ENCODE measurements at regions not wholly inside any gene's neighbourhood (a gene's known extent, or its start where the extent isn't known, plus 50 kb on each side); places are given as distances from the start of the nearest gene placed in this dataset.

- H3K9ac ChIP-seq: no peak overlapping the region
- H3K36me3 ChIP-seq: no peaks in the 10 kb centered on the region
- peaks cover 7% of the 10 kb centered on the region; the same call in 1 of the 2 replicates for H3K9me3 ChIP-seq
- no peaks in the 10 kb centered on the region for H3K27me3 ChIP-seq
- H3K4me1 ChIP-seq: no peaks in the 10 kb centered on the region
- no peaks in the 10 kb centered on the region for H4K20me1 ChIP-seq
- H3K27ac ChIP-seq: no peak overlapping the region
- no peak for TF ChIP-seq Cebpa-rat (IDR thresholded peaks at IDR 0.05)
- H3K4me2 ChIP-seq: no peak overlapping the region
- no peak overlapping the region for H3K4me3 ChIP-seq
Measured at GRCh38 chr7:136309407-136309806, 332.2 kb upstream of the MTPN start.

GRCh38 chr7:136308230-136308629 is 331.1 kb upstream of the MTPN start:
- H3K27ac ChIP-seq: no peak overlapping the region
- H3K9me3 ChIP-seq: peaks cover 7% of the 10 kb centered on the region; the same call in 1 of the 2 replicates
- no peak for TF ChIP-seq Cebpa-rat (IDR thresholded peaks at IDR 0.05)
- no peak overlapping the region for H3K4me2 ChIP-seq
- H3K36me3 ChIP-seq: no peaks in the 10 kb centered on the region
- H3K4me1 ChIP-seq: no peaks in the 10 kb centered on the region
- no peak overlapping the region for H3K9ac ChIP-seq
- no peaks in the 10 kb centered on the region for H3K27me3 ChIP-seq
- no peaks in the 10 kb centered on the region for H4K20me1 ChIP-seq
- no peak overlapping the region for H3K4me3 ChIP-seq

- H3K9ac ChIP-seq: no peak overlapping the region
Measured at GRCh38 chr7:136303162-136303561, 326.0 kb upstream of the MTPN start.

GRCh38 chr7:136302049-136302448 is 324.9 kb upstream of the MTPN start:
- H3K4me1 ChIP-seq: no peaks in the 10 kb centered on the region
- H3K27ac ChIP-seq: no peak overlapping the region
- H3K9ac ChIP-seq: no peak overlapping the region
- H3K4me3 ChIP-seq: no peak overlapping the region
- H3K9me3 ChIP-seq: no peaks in the 10 kb centered on the region
- H3K36me3 ChIP-seq: no peaks in the 10 kb centered on the region
- H3K4me2 ChIP-seq: no peak overlapping the region
- no peaks in the 10 kb centered on the region for H3K27me3 ChIP-seq
- TF ChIP-seq Cebpa-rat (IDR thresholded peaks at IDR 0.05): no peak
- H4K20me1 ChIP-seq: no peaks in the 10 kb centered on the region

More at GRCh38 chr7:136303162-136303561, 326.0 kb upstream of the MTPN start:
- no peaks in the 10 kb centered on the region for H3K4me1 ChIP-seq
- no peak overlapping the region for H3K4me3 ChIP-seq
- peaks cover 3% of the 10 kb centered on the region; the same call in 1 of the 2 replicates for H3K9me3 ChIP-seq
- no peaks in the 10 kb centered on the region for H4K20me1 ChIP-seq
- H3K27ac ChIP-seq: no peak overlapping the region
- no peak overlapping the region for H3K4me2 ChIP-seq
- H3K36me3 ChIP-seq: no peaks in the 10 kb centered on the region
- TF ChIP-seq Cebpa-rat (IDR thresholded peaks at IDR 0.05): no peak
- H3K27me3 ChIP-seq: no peaks in the 10 kb centered on the region

- H3K36me3 ChIP-seq: no peaks in the 10 kb centered on the region
- H3K9ac ChIP-seq: no peak overlapping the region
- no peak for TF ChIP-seq Cebpa-rat (IDR thresholded peaks at IDR 0.05)
- no peaks in the 10 kb centered on the region for H4K20me1 ChIP-seq
- no peaks in the 10 kb centered on the region for H3K4me1 ChIP-seq
- H3K9me3 ChIP-seq: no peaks in the 10 kb centered on the region
- no peak overlapping the region for H3K4me3 ChIP-seq
- H3K4me2 ChIP-seq: no peak overlapping the region
- no peak overlapping the region for H3K27ac ChIP-seq
- no peaks in the 10 kb centered on the region for H3K27me3 ChIP-seq
Measured at GRCh38 chr7:136294977-136295376, 317.8 kb upstream of the MTPN start.

GRCh38 chr7:136293841-136294391 is 316.8 kb upstream of the MTPN start:
- Histone ChIP-seq H3K4me2 (no peak overlapping the region), H3K27ac (no peak overlapping the region), H3K27me3 (no peaks in the 10 kb centered on the region), H3K36me3 (no peaks in the 10 kb centered on the region), H3K4me3 (no peak overlapping the region), H3K4me1 (no peaks in the 10 kb centered on the region), H3K9ac (no peak overlapping the region), H4K20me1 (no peaks in the 10 kb centered on the region), H3K9me3 (no peaks in the 10 kb centered on the region)
- no peak for TF ChIP-seq Cebpa-rat (IDR thresholded peaks at IDR 0.05)

- no peak overlapping the region for H3K9ac ChIP-seq
- H3K4me3 ChIP-seq: no peak overlapping the region
- H4K20me1 ChIP-seq: no peaks in the 10 kb centered on the region
- H3K4me2 ChIP-seq: no peak overlapping the region
- no peaks in the 10 kb centered on the region for H3K4me1 ChIP-seq
- H3K27me3 ChIP-seq: no peaks in the 10 kb centered on the region
- no peaks in the 10 kb centered on the region for H3K36me3 ChIP-seq
- no peak overlapping the region for H3K27ac ChIP-seq
- TF ChIP-seq Cebpa-rat (IDR thresholded peaks at IDR 0.05): no peak
- H3K9me3 ChIP-seq: no peaks in the 10 kb centered on the region
Measured at GRCh38 chr7:136293272-136293671, 316.1 kb upstream of the MTPN start.

- Histone ChIP-seq H3K9me3 (no peaks in the 10 kb centered on the region), H3K4me1 (no peaks in the 10 kb centered on the region), H3K36me3 (no peaks in the 10 kb centered on the region), H3K4me3 (no peak overlapping the region), H4K20me1 (no peaks in the 10 kb centered on the region), H3K4me2 (no peak overlapping the region), H3K27me3 (no peaks in the 10 kb centered on the region), H3K27ac (no peak overlapping the region), H3K9ac (no peak overlapping the region)
- TF ChIP-seq Cebpa-rat (IDR thresholded peaks at IDR 0.05): no peak
Measured at GRCh38 chr7:136292365-136292764, 315.2 kb upstream of the MTPN start.

GRCh38 chr7:136290351-136290750 is 313.2 kb upstream of the MTPN start:
- no peak overlapping the region for H3K27ac ChIP-seq
- H3K36me3 ChIP-seq: no peaks in the 10 kb centered on the region
- no peaks in the 10 kb centered on the region for H3K9me3 ChIP-seq
- no peak overlapping the region for H3K4me2 ChIP-seq
- no peak for TF ChIP-seq Cebpa-rat (IDR thresholded peaks at IDR 0.05)
- H3K27me3 ChIP-seq: no peaks in the 10 kb centered on the region
- no peak overlapping the region for H3K9ac ChIP-seq
- H4K20me1 ChIP-seq: no peaks in the 10 kb centered on the region
- H3K4me3 ChIP-seq: no peak overlapping the region
- H3K4me1 ChIP-seq: no peaks in the 10 kb centered on the region

GRCh38 chr7:136278057-136278456 is 300.9 kb upstream of the MTPN start:
- no peaks in the 10 kb centered on the region for H3K4me1 ChIP-seq
- no peaks in the 10 kb centered on the region for H4K20me1 ChIP-seq
- H3K9ac ChIP-seq: no peak overlapping the region
- no peak overlapping the region for H3K4me2 ChIP-seq
- no peak for TF ChIP-seq Cebpa-rat (IDR thresholded peaks at IDR 0.05)
- H3K27ac ChIP-seq: no peak overlapping the region
- no peak overlapping the region for H3K4me3 ChIP-seq
- H3K9me3 ChIP-seq: no peaks in the 10 kb centered on the region
- H3K36me3 ChIP-seq: no peaks in the 10 kb centered on the region
- no peaks in the 10 kb centered on the region for H3K27me3 ChIP-seq

- H3K9me3 ChIP-seq: no peaks in the 10 kb centered on the region
- no peak overlapping the region for H3K27ac ChIP-seq
- H3K9ac ChIP-seq: no peak overlapping the region
- H3K27me3 ChIP-seq: no peaks in the 10 kb centered on the region
- H3K4me2 ChIP-seq: no peak overlapping the region
- no peaks in the 10 kb centered on the region for H3K36me3 ChIP-seq
- no peaks in the 10 kb centered on the region for H4K20me1 ChIP-seq
- no peak for TF ChIP-seq Cebpa-rat (IDR thresholded peaks at IDR 0.05)
- H3K4me1 ChIP-seq: no peaks in the 10 kb centered on the region
- no peak overlapping the region for H3K4me3 ChIP-seq
Measured at GRCh38 chr7:136275794-136276193, 298.6 kb upstream of the MTPN start.

Data from BLaER1 (cell line).